ENCODE measurements at regions not wholly inside any gene's neighbourhood (a gene's known extent, or its start where the extent isn't known, plus 50 kb on each side); places are given as distances from the start of the nearest gene placed in this dataset.

- TF ChIP-seq CTCF (IDR thresholded peaks at IDR 0.05 in 2 of 3, conservative IDR thresholded peaks at IDR 0.05 in 1 of 3; ENCODE audit: insufficient read depth in 2 of 3, low read depth in 1 of 3, low read length in 3 of 3) (no peak), E2F4 (CRISPR knock-in tag; IDR thresholded peaks at IDR 0.05; ENCODE audit: low read depth) (no peak), KLF10 (CRISPR knock-in tag; IDR thresholded peaks at IDR 0.05) (no peak), ATF4 (CRISPR knock-in tag; IDR thresholded peaks at IDR 0.05) (no peak), NFIC (IDR thresholded peaks at IDR 0.05) (no peak), ZBTB33 (CRISPR knock-in tag; IDR thresholded peaks at IDR 0.05) (no peak)
Observed at GRCh38 chr9:135338546-135338945, 141.0 kb upstream of the PPP1R26 start.

All from K562 (cell line).